ENCODE measurements at regions not wholly inside any gene's neighbourhood (a gene's known extent, or its start where the extent isn't known, plus 50 kb on each side); places are given as distances from the start of the nearest gene placed in this dataset.

DNA sequence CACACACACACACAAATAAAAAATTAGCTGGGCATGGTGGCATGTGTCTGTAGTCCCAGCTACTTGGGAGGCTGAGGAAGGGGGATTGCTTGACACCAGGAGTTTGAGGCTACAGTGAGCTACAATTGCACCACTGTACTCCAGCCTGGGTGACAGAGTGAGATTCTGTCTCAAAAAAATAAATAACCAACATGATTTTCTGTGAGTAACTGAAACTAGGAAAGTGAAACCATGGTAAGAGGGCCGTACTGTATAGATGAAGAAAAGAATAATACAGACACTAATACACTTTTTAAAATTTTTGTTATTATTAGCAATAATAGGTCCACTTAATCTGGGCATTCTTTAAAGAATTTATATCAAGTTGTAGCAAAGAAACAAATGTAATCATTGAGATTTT is 170.9 kb downstream of the HGF start:
- TF ChIP-seq POLR2A (IDR thresholded peaks at IDR 0.05; ENCODE audit: control extremely low read depth in 1 of 2, low read depth in 2 of 2, low read length in 2 of 2): no peak
- no peak for TF ChIP-seq EP300 (IDR thresholded peaks at IDR 0.05; ENCODE audit: borderline replicate concordance in 1 of 2, low read depth in 2 of 2, low read length in 2 of 2)
- TF ChIP-seq CTCF (IDR thresholded peaks at IDR 0.05; ENCODE audit: control extremely low read depth in 1 of 3, insufficient read depth in 1 of 3, low read depth in 1 of 3, low read length in 3 of 3): no peak
